Neuronal stem cell (in vitro differentiated cells): ENCODE measurements at regions not wholly inside any gene's neighbourhood (a gene's known extent, or its start where the extent isn't known, plus 50 kb on each side); places are given as distances from the start of the nearest gene placed in this dataset.

Source experiments
- DNase-seq: peaks from one replicate; pipeline ENCODE4 v3.0.0-alpha.2; 2013; ENCODE audit warnings: low spot score
- H2AFZ ChIP-seq: one replicate; pipeline ENCODE4 v1.6.1; 2013; ENCODE audit warnings: mild to moderate bottlenecking, low read length, inconsistent platforms
- H2AK5ac ChIP-seq: 2 replicates; pipeline ENCODE4 v1.6.1; 2013; ENCODE audit warnings: low read depth, mild to moderate bottlenecking, inconsistent platforms, low read length, moderate library complexity, mixed read lengths
- H2BK120ac ChIP-seq: 2 replicates; pipeline ENCODE4 v1.6.1; 2013; ENCODE audit warnings: low read depth, mild to moderate bottlenecking, inconsistent platforms, low read length, moderate library complexity, mixed read lengths
- H2BK12ac ChIP-seq: one replicate; pipeline ENCODE4 v1.6.1; 2013; ENCODE audit warnings: low read length, inconsistent platforms
- H2BK15ac ChIP-seq: 2 replicates; pipeline ENCODE4 v1.6.1; 2013; ENCODE audit warnings: mild to moderate bottlenecking, low read length, inconsistent platforms, mixed read lengths
- H2BK5ac ChIP-seq: one replicate; pipeline ENCODE4 v1.6.1; 2013; ENCODE audit warnings: inconsistent platforms, mild to moderate bottlenecking, low read length, moderate library complexity
- H3K14ac ChIP-seq: one replicate; pipeline ENCODE4 v1.6.1; 2013; ENCODE audit warnings: low read length, inconsistent platforms
- H3K18ac ChIP-seq: 2 replicates; pipeline ENCODE4 v1.6.1; 2013; ENCODE audit warnings: low read length, inconsistent platforms
- H3K23ac ChIP-seq: 2 replicates; pipeline ENCODE4 v1.6.1; 2013; ENCODE audit warnings: low read depth, mild to moderate bottlenecking, mixed read lengths, low read length, inconsistent platforms; ENCODE audit not compliant: poor library complexity
- H3K27ac ChIP-seq: replicated peaks from 3 replicates; pipeline ENCODE4 v1.5.1; 2013; ENCODE audit warnings: low read length, inconsistent platforms
- H3K27me3 ChIP-seq, 3 experiments: 2 replicates each; pipeline ENCODE4 v1.6.1; 2013; ENCODE audit warnings: low read length in 3 of 3, mild to moderate bottlenecking in 2 of 3, inconsistent platforms in 1 of 3, low read depth in 1 of 3, mixed read lengths in 1 of 3, moderate library complexity in 1 of 3; ENCODE audit not compliant: control insufficient read depth in 3 of 3, insufficient read depth in 3 of 3
- H3K36me3 ChIP-seq, 2 donors: replicated peaks in 1 of 2; 2 replicates each; pipeline ENCODE4 v1.6.1; 2013; ENCODE audit warnings: low read length in 2 of 2; ENCODE audit not compliant: control insufficient read depth in 2 of 2, insufficient read depth in 2 of 2
- H3K4ac ChIP-seq: 2 replicates; pipeline ENCODE4 v1.6.1; 2013; ENCODE audit warnings: inconsistent platforms, mild to moderate bottlenecking, low read length, moderate library complexity
- H3K4me1 ChIP-seq, 2 donors: 1 replicate in 1 of 2; 2 replicates in 1 of 2; pipeline ENCODE4 v1.6.1; 2013; ENCODE audit warnings: low read length in 2 of 2, low read depth in 1 of 2; ENCODE audit not compliant: control insufficient read depth in 2 of 2, insufficient read depth in 1 of 2
- H3K4me2 ChIP-seq: one replicate; pipeline ENCODE4 v1.6.1; 2013; ENCODE audit warnings: mild to moderate bottlenecking, low read length, inconsistent platforms; ENCODE audit not compliant: insufficient read depth, poor library complexity, severe bottlenecking
- H3K4me3 ChIP-seq, 2 donors: 2 replicates each; pipeline ENCODE4 v1.5.1; 2013; ENCODE audit warnings: low read length in 2 of 2, mild to moderate bottlenecking in 2 of 2, inconsistent platforms in 1 of 2, moderate library complexity in 1 of 2
- H3K79me1 ChIP-seq: one replicate; pipeline ENCODE4 v1.6.1; 2013; ENCODE audit warnings: low read depth, mild to moderate bottlenecking, inconsistent platforms, low read length, moderate library complexity
- H3K9ac ChIP-seq: one replicate; pipeline ENCODE4 v1.6.1; 2013; ENCODE audit warnings: mild to moderate bottlenecking, low read depth, low read length, inconsistent platforms; ENCODE audit not compliant: poor library complexity
- H3K9me3 ChIP-seq, 2 donors: replicated peaks in 1 of 2; 2 replicates each; pipeline versions ENCODE3 to v1.6.1; 2013; ENCODE audit warnings: low read length in 2 of 2, mild to moderate bottlenecking in 2 of 2, inconsistent platforms in 1 of 2, low read depth in 1 of 2, mixed read lengths in 1 of 2, moderate library complexity in 1 of 2; ENCODE audit not compliant: control insufficient read depth in 2 of 2, insufficient read depth in 1 of 2
- H4K8ac ChIP-seq: one replicate; pipeline ENCODE4 v1.6.1; 2013; ENCODE audit warnings: low read depth, mild to moderate bottlenecking, inconsistent platforms, low read length, moderate library complexity
- H4K91ac ChIP-seq: one replicate; pipeline ENCODE4 v1.6.1; 2013; ENCODE audit warnings: low read length, low read depth, mild to moderate bottlenecking, inconsistent platforms; ENCODE audit not compliant: poor library complexity
- WGBS, 2 donors: extraction: QIAGEN DNeasy Blood & Tissue Kit; methylation state at CpG; one replicate each; pipeline ENCODE4 v1.1.7; 2013; ENCODE audit warnings: missing lambda C conversion rate in 2 of 2, mixed read lengths in 1 of 2; ENCODE audit not compliant: insufficient read length in 2 of 2, insufficient replicate concordance in 1 of 2; ENCODE audit errors: extremely low coverage in 2 of 2; 5-methylcytosine and 5-hydroxymethylcytosine counted together

GRCh38 chr6:1257778-1258177 is 54.1 kb upstream of the FOXQ1 start:
- Histone ChIP-seq H3K4ac (no peak overlapping the region), H3K9ac (no peak overlapping the region), H3K4me1 (no peaks in the 10 kb centered on the region), H3K27ac (no peak overlapping the region), H3K36me3 (no peaks in the 10 kb centered on the region), H3K4me3 (no peak overlapping the region), H2BK120ac (no peak overlapping the region), H3K27me3 (no peaks in the 10 kb centered on the region), H3K4me2 (no peak overlapping the region), H3K18ac (no peak overlapping the region), H3K9me3 (no peaks in the 10 kb centered on the region), H3K79me1 (no peaks in the 10 kb centered on the region), H3K23ac (no peak overlapping the region), H2BK5ac (no peak overlapping the region), H3K14ac (no peak overlapping the region), H2BK12ac (no peak overlapping the region), H2BK15ac (no peak overlapping the region), H2AFZ (no peak overlapping the region), H2AK5ac (no peak overlapping the region), H4K91ac (no peak overlapping the region), H4K8ac (no peak overlapping the region)
- no peak for DNase-seq
- no CpG with 5 or more reads among the region's 7 CpGs for WGBS, 2 donors

- no peak overlapping the region for H4K91ac ChIP-seq
- H3K18ac ChIP-seq = no peak overlapping the region
- no peaks in the 10 kb centered on the region for H3K9me3 ChIP-seq
- no peak overlapping the region for H3K4me2 ChIP-seq
- no peak overlapping the region for H3K9ac ChIP-seq
- no peak overlapping the region for H4K8ac ChIP-seq
- no peak overlapping the region for H2AFZ ChIP-seq
- no peak overlapping the region for H2BK120ac ChIP-seq
- H3K4ac ChIP-seq = no peak overlapping the region
- no peak overlapping the region for H2BK5ac ChIP-seq
- H3K36me3 ChIP-seq = no peaks in the 10 kb centered on the region
- H3K4me1 ChIP-seq = no peaks in the 10 kb centered on the region
- H2BK12ac ChIP-seq = no peak overlapping the region
- DNase-seq = no peak
- no peak overlapping the region for H3K23ac ChIP-seq
- WGBS, 2 donors = no CpG with 5 or more reads among the region's 8 CpGs
- H2AK5ac ChIP-seq = no peak overlapping the region
- no peak overlapping the region for H3K14ac ChIP-seq
- no peak overlapping the region for H2BK15ac ChIP-seq
- no peak overlapping the region for H3K4me3 ChIP-seq
- no peak overlapping the region for H3K27ac ChIP-seq
- H3K79me1 ChIP-seq = no peaks in the 10 kb centered on the region
- H3K27me3 ChIP-seq = no peaks in the 10 kb centered on the region
Observed at GRCh38 chr6:1256435-1257008, 55.4 kb upstream of the FOXQ1 start.

DNA sequence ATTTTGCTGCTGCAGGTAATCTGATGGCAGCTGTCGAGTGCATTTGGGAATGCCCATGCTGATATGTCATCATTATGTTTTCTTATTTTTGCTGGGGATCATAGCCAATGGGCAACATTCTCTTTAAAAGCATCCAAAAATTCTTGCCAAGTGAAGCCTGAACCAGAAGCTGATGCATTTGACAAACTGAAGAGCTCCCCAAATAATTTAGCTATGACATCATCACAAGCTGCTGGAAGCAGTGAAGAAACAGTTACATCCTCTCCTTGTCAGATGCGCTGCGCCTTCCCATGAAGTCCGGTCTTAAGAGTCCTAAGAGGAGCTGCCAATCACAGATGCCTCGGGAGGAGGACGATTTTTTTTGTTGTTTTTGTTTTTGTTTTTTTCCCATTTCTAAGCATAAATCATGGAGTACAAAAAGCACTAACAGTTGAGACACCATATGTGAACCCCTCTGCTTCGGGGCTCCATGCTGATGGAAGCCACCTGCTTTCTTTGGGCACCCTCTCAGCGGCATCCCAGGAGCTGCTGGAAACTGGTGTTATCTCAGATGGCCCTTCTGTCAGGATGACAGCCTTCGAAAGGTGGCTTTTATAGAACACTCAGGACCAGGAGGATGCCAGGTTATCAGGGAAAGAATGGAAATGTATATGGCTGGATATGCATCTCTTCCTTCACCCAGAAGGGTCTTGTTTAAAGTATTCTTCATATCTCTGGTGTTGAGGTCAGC is 56.1 kb upstream of the FOXQ1 start:
- Histone ChIP-seq H2AK5ac (no peak overlapping the region), H3K9ac (no peak overlapping the region), H4K8ac (no peak overlapping the region), H4K91ac (no peak overlapping the region), H3K18ac (no peak overlapping the region), H3K4me3 (no peak overlapping the region), H2BK15ac (no peak overlapping the region), H3K4me2 (no peak overlapping the region), H2AFZ (no peak overlapping the region), H2BK120ac (no peak overlapping the region), H3K14ac (no peak overlapping the region), H3K27me3 (no peaks in the 10 kb centered on the region), H3K36me3 (no peaks in the 10 kb centered on the region), H3K4me1 (no peaks in the 10 kb centered on the region), H3K9me3 (no peaks in the 10 kb centered on the region), H2BK5ac (no peak overlapping the region), H3K23ac (no peak overlapping the region), H3K4ac (no peak overlapping the region), H2BK12ac (no peak overlapping the region), H3K79me1 (no peaks in the 10 kb centered on the region), H3K27ac (no peak overlapping the region)
- no peak for DNase-seq
- no CpG with 5 or more reads among the region's 9 CpGs for WGBS, 2 donors

- no peak overlapping the region for H3K9ac ChIP-seq
- no peak overlapping the region for H2BK5ac ChIP-seq
- H2BK12ac ChIP-seq = no peak overlapping the region
- no peaks in the 10 kb centered on the region for H3K79me1 ChIP-seq
- H2AK5ac ChIP-seq = no peak overlapping the region
- H3K27me3 ChIP-seq = peaks cover 0 to 1% (median 0%) of the 10 kb centered on the region in 3 experiments
- H3K14ac ChIP-seq = no peak overlapping the region
- no peak overlapping the region for H3K4me3 ChIP-seq
- no peak overlapping the region for H3K23ac ChIP-seq
- H3K4ac ChIP-seq = no peak overlapping the region
- no peaks in the 10 kb centered on the region for H3K4me1 ChIP-seq
- WGBS, 2 donors = no CpG with 5 or more reads among the region's 4 CpGs
- no peak overlapping the region for H4K91ac ChIP-seq
- H2AFZ ChIP-seq = no peak overlapping the region
- H3K18ac ChIP-seq = no peak overlapping the region
- no peak overlapping the region for H4K8ac ChIP-seq
- H2BK120ac ChIP-seq = no peak overlapping the region
- no peak for DNase-seq
- no peak overlapping the region for H3K27ac ChIP-seq
- no peaks in the 10 kb centered on the region for H3K9me3 ChIP-seq
- H3K4me2 ChIP-seq = no peak overlapping the region
- no peak overlapping the region for H2BK15ac ChIP-seq
- no peaks in the 10 kb centered on the region for H3K36me3 ChIP-seq
Observed at GRCh38 chr6:1254326-1254725, 57.6 kb upstream of the FOXQ1 start.
